ENCODE measurements at regions not wholly inside any gene's neighbourhood (a gene's known extent, or its start where the extent isn't known, plus 50 kb on each side); places are given as distances from the start of the nearest gene placed in this dataset.
"Not testable (repeated sequence)": the region's sequence is repeated elsewhere in the genome, so short reads cannot be mapped to it uniquely, and the experiment has no call there.

DNA sequence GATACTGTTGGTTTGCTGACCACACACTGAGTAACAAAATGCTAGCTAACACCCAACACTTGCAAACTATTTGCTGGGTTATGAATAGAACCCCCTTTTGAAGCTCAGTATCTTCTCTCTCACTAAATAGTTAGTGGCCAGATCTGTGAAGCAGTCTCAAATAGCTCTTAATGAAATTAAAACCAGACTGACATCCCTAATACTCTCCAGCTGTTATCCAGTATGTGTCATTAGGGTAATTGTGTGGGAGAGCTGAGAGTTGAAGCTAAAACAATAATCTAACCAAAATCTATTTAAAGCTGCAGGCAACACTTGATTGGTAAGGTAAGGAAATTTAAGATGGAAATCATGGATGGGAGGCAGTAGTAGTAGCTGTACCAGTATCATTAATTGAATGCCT lies 110.4 kb upstream of the RORA start:
- peaks cover 13% of the 10 kb centered on the region for H3K27me3 Mint-ChIP-seq
- peaks cover 4% of the 10 kb centered on the region for H3K9me3 Mint-ChIP-seq
- no peak overlapping the region for H3K27ac Mint-ChIP-seq

DNA sequence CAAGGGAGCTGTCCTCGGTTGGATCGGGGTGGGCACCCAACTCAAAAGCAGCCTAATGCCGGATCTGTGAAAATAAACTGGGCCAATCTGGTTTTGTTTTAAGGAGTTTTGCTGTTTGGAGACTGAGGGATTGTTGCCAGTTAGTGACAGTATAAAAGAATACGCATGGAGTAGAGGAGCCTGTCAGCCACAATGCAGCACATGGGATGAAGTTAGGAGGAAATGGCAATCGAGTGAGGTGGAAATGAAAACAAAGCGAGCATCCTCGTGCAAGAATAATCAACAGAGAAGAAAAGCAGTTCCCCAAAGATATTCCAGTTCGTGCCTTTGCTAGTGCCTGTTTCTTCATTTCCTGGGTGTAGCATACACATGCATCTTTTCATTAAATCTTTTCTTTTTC lies 108.4 kb upstream of the RORA start:
- no peak overlapping the region for H3K4me3 Mint-ChIP-seq
- peaks cover 9% of the 10 kb centered on the region for H3K27me3 Mint-ChIP-seq
- no peaks in the 10 kb centered on the region for H3K36me3 Mint-ChIP-seq
- no peak for DNase-seq (ENCODE audit: extremely low spot score, unreplicated experiment)
- H3K27ac Mint-ChIP-seq, result no peak overlapping the region
- H3K4me1 Mint-ChIP-seq (ENCODE audit: unreplicated experiment), result no peaks in the 10 kb centered on the region
- TF ChIP-seq, protein P1, sequence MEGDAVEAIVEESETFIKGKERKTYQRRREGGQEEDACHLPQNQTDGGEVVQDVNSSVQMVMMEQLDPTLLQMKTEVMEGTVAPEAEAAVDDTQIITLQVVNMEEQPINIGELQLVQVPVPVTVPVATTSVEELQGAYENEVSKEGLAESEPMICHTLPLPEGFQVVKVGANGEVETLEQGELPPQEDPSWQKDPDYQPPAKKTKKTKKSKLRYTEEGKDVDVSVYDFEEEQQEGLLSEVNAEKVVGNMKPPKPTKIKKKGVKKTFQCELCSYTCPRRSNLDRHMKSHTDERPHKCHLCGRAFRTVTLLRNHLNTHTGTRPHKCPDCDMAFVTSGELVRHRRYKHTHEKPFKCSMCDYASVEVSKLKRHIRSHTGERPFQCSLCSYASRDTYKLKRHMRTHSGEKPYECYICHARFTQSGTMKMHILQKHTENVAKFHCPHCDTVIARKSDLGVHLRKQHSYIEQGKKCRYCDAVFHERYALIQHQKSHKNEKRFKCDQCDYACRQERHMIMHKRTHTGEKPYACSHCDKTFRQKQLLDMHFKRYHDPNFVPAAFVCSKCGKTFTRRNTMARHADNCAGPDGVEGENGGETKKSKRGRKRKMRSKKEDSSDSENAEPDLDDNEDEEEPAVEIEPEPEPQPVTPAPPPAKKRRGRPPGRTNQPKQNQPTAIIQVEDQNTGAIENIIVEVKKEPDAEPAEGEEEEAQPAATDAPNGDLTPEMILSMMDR (conservative IDR thresholded peaks at IDR 0.05), result no peak
- no peaks in the 10 kb centered on the region for H3K9me3 Mint-ChIP-seq

More for the DNA sequence above, 110.4 kb upstream of the RORA start:
- TF ChIP-seq, protein P1 (conservative IDR thresholded peaks at IDR 0.05), result no peak
- no peak overlapping the region for H3K4me3 Mint-ChIP-seq
- DNase-seq (ENCODE audit: extremely low spot score, unreplicated experiment), result no peak
- no peaks in the 10 kb centered on the region for H3K36me3 Mint-ChIP-seq
- H3K4me1 Mint-ChIP-seq (ENCODE audit: unreplicated experiment), result no peaks in the 10 kb centered on the region

DNA sequence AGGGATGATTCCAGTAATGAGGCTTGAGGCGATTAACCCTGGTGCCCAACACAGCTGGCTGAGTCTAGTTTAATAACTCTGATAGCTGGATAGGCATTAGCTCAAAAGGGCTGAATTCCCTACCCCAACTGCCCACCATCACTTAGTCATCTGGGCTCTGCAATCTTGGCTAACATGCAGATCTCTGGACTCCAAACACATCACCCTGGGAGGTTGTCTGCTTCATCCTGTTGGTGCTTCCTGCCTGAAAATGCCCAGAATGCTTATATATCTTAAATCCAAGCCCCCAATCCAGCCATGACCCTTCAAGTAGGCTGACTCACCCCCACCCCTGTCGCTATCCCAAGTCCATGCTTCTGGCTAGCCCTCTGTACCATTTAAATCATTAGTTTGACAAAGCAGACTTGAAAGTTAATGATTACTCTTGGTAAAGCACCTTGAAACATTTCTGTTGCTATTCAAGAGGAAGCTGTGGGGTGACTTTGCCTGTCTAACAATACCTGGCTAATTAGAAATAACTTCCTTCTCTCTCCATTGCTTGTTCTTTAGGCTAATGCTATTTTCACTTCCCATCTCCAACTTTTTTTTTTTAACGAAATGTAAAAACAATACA lies 107.0 kb upstream of the RORA start:
- no peak overlapping the region for H3K4me3 Mint-ChIP-seq
- H3K27me3 Mint-ChIP-seq, result peaks cover 10% of the 10 kb centered on the region

DNA sequence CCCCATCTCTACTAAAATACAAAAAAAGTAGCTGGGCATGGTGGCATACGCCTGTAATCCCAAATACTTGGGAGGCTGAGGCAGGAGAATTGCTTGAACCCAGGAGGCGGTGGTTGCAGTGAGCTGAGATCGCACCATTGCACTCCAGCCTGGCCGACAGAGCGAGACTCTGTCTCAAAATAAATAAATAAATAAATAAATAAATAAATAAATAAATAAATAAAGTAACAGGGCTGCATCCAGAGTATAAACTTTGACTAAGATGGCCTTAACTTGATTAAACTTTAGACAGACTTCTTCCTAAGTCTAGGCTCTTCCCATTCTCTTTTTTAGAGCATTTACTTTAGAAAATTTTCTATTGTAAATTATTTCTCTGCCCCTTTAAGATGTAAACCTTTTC lies 105.6 kb upstream of the RORA start:
- DNase-seq (ENCODE audit: extremely low spot score, unreplicated experiment); H3K36me3 Mint-ChIP-seq; H3K27ac Mint-ChIP-seq; H3K4me1 Mint-ChIP-seq (ENCODE audit: unreplicated experiment); H3K27me3 Mint-ChIP-seq; H3K9me3 Mint-ChIP-seq; H3K4me3 Mint-ChIP-seq: not testable (repeated sequence)

More for the DNA sequence above, 107.0 kb upstream of the RORA start:
- Mint-ChIP-seq H3K36me3 (no peaks in the 10 kb centered on the region), H3K4me1 (ENCODE audit: unreplicated experiment) (no peaks in the 10 kb centered on the region), H3K27ac (no peak overlapping the region), H3K9me3 (no peaks in the 10 kb centered on the region)
- DNase-seq (ENCODE audit: extremely low spot score, unreplicated experiment), result no peak
- TF ChIP-seq, protein P1 (conservative IDR thresholded peaks at IDR 0.05), result no peak

DNA sequence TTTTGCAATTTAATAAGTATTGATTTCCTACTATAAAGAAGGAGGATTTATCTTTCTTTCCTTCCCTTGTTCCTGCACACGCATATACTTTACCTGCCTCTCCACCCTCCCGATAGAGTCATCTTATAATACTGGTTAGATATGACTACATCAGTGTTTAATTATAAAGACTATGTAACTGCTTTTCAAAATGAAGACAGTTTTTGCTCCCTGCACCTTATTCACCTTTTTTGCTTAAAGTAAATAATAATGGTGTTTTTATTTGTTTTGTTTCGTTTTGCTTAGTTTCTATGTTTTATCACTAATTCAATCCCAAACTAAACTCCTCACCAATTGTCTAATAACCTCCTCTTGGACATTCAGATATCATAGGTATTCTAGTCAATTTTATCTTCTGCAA lies 101.9 kb upstream of the RORA start:
- TF ChIP-seq, protein P1 (conservative IDR thresholded peaks at IDR 0.05), result no peak
- H3K27ac Mint-ChIP-seq, result no peak overlapping the region
- DNase-seq (ENCODE audit: extremely low spot score, unreplicated experiment), result no peak
- H3K36me3 Mint-ChIP-seq, result no peaks in the 10 kb centered on the region
- H3K4me1 Mint-ChIP-seq (ENCODE audit: unreplicated experiment), result no peaks in the 10 kb centered on the region
- H3K9me3 Mint-ChIP-seq, result no peaks in the 10 kb centered on the region
- no peak overlapping the region for H3K4me3 Mint-ChIP-seq
- peaks cover 6% of the 10 kb centered on the region for H3K27me3 Mint-ChIP-seq

DNA sequence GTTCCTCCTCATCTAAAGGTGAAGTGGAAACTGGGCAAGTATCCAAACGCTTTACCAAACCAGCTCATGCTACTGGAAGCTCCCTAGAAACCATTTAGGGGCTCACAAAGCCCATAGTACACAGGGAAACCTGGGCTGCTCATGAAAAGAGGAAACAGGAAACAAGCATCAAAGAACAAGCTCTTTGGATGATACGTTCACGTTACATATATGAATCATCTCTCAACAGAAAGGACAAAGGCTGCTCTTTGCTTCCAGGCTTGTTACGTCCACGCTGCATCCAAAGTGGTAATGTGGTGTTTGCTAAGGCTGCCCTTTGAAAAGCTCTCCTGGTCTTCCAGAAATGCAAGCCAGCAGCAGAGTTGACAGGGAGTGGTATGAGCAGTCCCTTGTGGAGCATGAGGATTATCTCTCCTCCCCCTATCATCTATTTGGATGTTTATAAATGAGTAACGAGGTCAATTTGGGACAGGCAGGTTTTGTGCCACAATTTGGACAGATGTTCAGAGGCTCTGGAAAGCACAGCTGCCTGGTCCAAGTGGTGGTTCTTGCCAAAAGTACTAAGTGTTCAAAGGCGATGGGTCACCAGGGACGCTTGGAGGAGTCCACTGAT lies 98.0 kb upstream of the RORA start:
- TF ChIP-seq, protein P1 (conservative IDR thresholded peaks at IDR 0.05), result no peak
- no peaks in the 10 kb centered on the region for H3K9me3 Mint-ChIP-seq
- H3K4me3 Mint-ChIP-seq, result no peak overlapping the region
- H3K27ac Mint-ChIP-seq, result no peak overlapping the region
- no peak for DNase-seq (ENCODE audit: extremely low spot score, unreplicated experiment)
- H3K27me3 Mint-ChIP-seq, result peaks cover 13% of the 10 kb centered on the region
- no peaks in the 10 kb centered on the region for H3K36me3 Mint-ChIP-seq
- no peaks in the 10 kb centered on the region for H3K4me1 Mint-ChIP-seq (ENCODE audit: unreplicated experiment)
